Fibroblast of lung (primary cell): ENCODE measurements at regions not wholly inside any gene's neighbourhood (a gene's known extent, or its start where the extent isn't known, plus 50 kb on each side); places are given as distances from the start of the nearest gene placed in this dataset.

ENCODE experiments used
- DNase-seq, 2 donors: peaks; one replicate each; pipeline versions ENCODE4 v3.0.0 to v3.0.0-alpha.2; 2010; ENCODE audit warnings: low read depth in 2 of 2
- H2AFZ ChIP-seq: 2 replicates; pipeline ENCODE4 v1.5.1; 2012; ENCODE audit warnings: low read length, control low read depth, inconsistent platforms
- H3K27ac ChIP-seq: 2 replicates; pipeline ENCODE4 v1.5.1; 2011; ENCODE audit warnings: low read length, control low read depth; ENCODE audit not compliant: insufficient read depth
- H3K27me3 ChIP-seq: 2 replicates; pipeline ENCODE4 v1.5.1; 2011; ENCODE audit warnings: mild to moderate bottlenecking, low read length; ENCODE audit not compliant: control insufficient read depth, insufficient read depth
- H3K36me3 ChIP-seq: 2 replicates; pipeline ENCODE4 v1.5.1; 2011; ENCODE audit warnings: low read length; ENCODE audit not compliant: control insufficient read depth, insufficient read depth
- H3K4me1 ChIP-seq: 2 replicates; pipeline ENCODE4 v1.5.1; 2011; ENCODE audit warnings: low read length; ENCODE audit not compliant: control insufficient read depth, insufficient read depth; ENCODE audit errors: extremely low read depth
- H3K4me2 ChIP-seq: 2 replicates; pipeline ENCODE4 v1.5.1; 2011; ENCODE audit warnings: low read length, control low read depth; ENCODE audit not compliant: insufficient read depth; ENCODE audit errors: extremely low read depth
- H3K4me3 ChIP-seq, 4 experiments: fragments of 200-600 bp in 1 of 4; sonication (generic) in 1 of 4; replicated peaks in 1 of 4; 2 replicates each; pipeline ENCODE4 v1.5.1; 2011 to 2016; ENCODE audit warnings: low read length in 4 of 4, low read depth in 3 of 4, mild to moderate bottlenecking in 3 of 4, control low read depth in 2 of 4, inconsistent platforms in 1 of 4, mixed read lengths in 1 of 4; ENCODE audit not compliant: insufficient read depth in 1 of 4; ENCODE audit errors: control extremely low read depth in 1 of 4
- H3K79me2 ChIP-seq: 2 replicates; pipeline ENCODE4 v1.5.1; 2012; ENCODE audit warnings: mild to moderate bottlenecking, low read length, inconsistent platforms; ENCODE audit not compliant: control insufficient read depth, insufficient read depth
- H3K9ac ChIP-seq: 2 replicates; pipeline ENCODE4 v1.5.1; 2011; ENCODE audit warnings: mild to moderate bottlenecking, low read length, control low read depth; ENCODE audit not compliant: insufficient read depth
- H3K9me3 ChIP-seq: 2 replicates; pipeline ENCODE4 v1.5.1; 2012; ENCODE audit warnings: low read depth, low read length; ENCODE audit not compliant: control insufficient read depth, insufficient read depth
- H4K20me1 ChIP-seq: 2 replicates; pipeline ENCODE4 v1.5.1; 2011; ENCODE audit warnings: low read length; ENCODE audit not compliant: control insufficient read depth, insufficient read depth; ENCODE audit errors: extremely low read depth
- CTCF ChIP-seq, 2 donors: IDR thresholded peaks in 1 of 2; conservative IDR thresholded peaks in 1 of 2; 1 replicate in 1 of 2; 2 replicates in 1 of 2; pipeline ENCODE4 v1.5.1; 2011 to 2012; ENCODE audit warnings: low read length in 2 of 2, control low read depth in 1 of 2, inconsistent platforms in 1 of 2, low read depth in 1 of 2, mild to moderate bottlenecking in 1 of 2
- EZH2 ChIP-seq: IDR thresholded peaks from 2 replicates; pipeline ENCODE4 v1.5.1; 2012; ENCODE audit warnings: low read length, control low read depth, mild to moderate bottlenecking; ENCODE audit errors: missing control alignments

GRCh38 chr2:180190851-180191250, 183.8 kb upstream of the CWC22 start:
- Histone ChIP-seq H2AFZ (no peak overlapping the region), H3K9me3 (no peaks in the 10 kb centered on the region), H3K9ac (no peak overlapping the region), H3K27ac (no peak overlapping the region), H3K79me2 (no peaks in the 10 kb centered on the region), H3K4me1 (no peaks in the 10 kb centered on the region), H3K4me2 (no peak overlapping the region), H4K20me1 (no peaks in the 10 kb centered on the region), H3K27me3 (no peaks in the 10 kb centered on the region), H3K4me3 (no peak overlapping the region), H3K36me3 (no peaks in the 10 kb centered on the region)
- TF ChIP-seq CTCF (conservative IDR thresholded peaks at IDR 0.05 in 1 of 2, IDR thresholded peaks at IDR 0.05 in 1 of 2; ENCODE audit: low read depth in 1 of 2, low read length in 2 of 2), result no peak
- TF ChIP-seq EZH2, result no peak
- no peak for DNase-seq

- Histone ChIP-seq H3K27ac (no peak overlapping the region), H3K4me2 (no peak overlapping the region), H2AFZ (no peak overlapping the region), H3K9me3 (no peaks in the 10 kb centered on the region), H4K20me1 (no peaks in the 10 kb centered on the region), H3K9ac (no peak overlapping the region), H3K4me1 (no peaks in the 10 kb centered on the region), H3K36me3 (no peaks in the 10 kb centered on the region), H3K4me3 (no peak overlapping the region), H3K79me2 (no peaks in the 10 kb centered on the region), H3K27me3 (no peaks in the 10 kb centered on the region)
- DNase-seq, result no peak
- TF ChIP-seq EZH2 (no peak), CTCF (conservative IDR thresholded peaks at IDR 0.05 in 1 of 2, IDR thresholded peaks at IDR 0.05 in 1 of 2; ENCODE audit: low read depth in 1 of 2, low read length in 2 of 2) (no peak)
Observed at GRCh38 chr2:180187611-180188010, 180.5 kb upstream of the CWC22 start.

GRCh38 chr2:180184506-180184905, 177.4 kb upstream of the CWC22 start:
- no peak overlapping the region for H2AFZ ChIP-seq
- no peak overlapping the region for H3K4me2 ChIP-seq
- no peaks in the 10 kb centered on the region for H3K4me1 ChIP-seq
- no peaks in the 10 kb centered on the region for H3K36me3 ChIP-seq
- H3K4me3 ChIP-seq, result no peak overlapping the region
- TF ChIP-seq EZH2 (no peak), CTCF (conservative IDR thresholded peaks at IDR 0.05 in 1 of 2, IDR thresholded peaks at IDR 0.05 in 1 of 2; ENCODE audit: low read depth in 1 of 2, low read length in 2 of 2) (no peak)
- no peaks in the 10 kb centered on the region for H3K27me3 ChIP-seq
- DNase-seq, result peak; percentile 72 to 87
- no peak overlapping the region for H3K9ac ChIP-seq
- no peaks in the 10 kb centered on the region for H3K9me3 ChIP-seq
- H4K20me1 ChIP-seq, result no peaks in the 10 kb centered on the region
- H3K27ac ChIP-seq, result no peak overlapping the region
- H3K79me2 ChIP-seq, result no peaks in the 10 kb centered on the region
